Naive thymus-derived CD4-positive, alpha-beta T cell (primary cell): ENCODE measurements at regions not wholly inside any gene's neighbourhood (a gene's known extent, or its start where the extent isn't known, plus 50 kb on each side); places are given as distances from the start of the nearest gene placed in this dataset.

Experiments used
- ATAC-seq: fragments of 150-1000 bp; cut with Tn5 transposase; 2 replicates; pipeline ENCODE4 v1.10.0; 2021; ENCODE audit warnings: mild to moderate bottlenecking, moderate library complexity
- CTCF ChIA-PET: fragments of 350-600 bp; sonication (Branson Sonifier 250); formaldehyde crosslinking; loops from one replicate; lab custom pipeline; 2021; ENCODE audit warnings: antibody characterized with exemption; lab: Charles Lee
- POLR2A ChIA-PET: fragments of 350-600 bp; sonication (Branson Sonifier 250); formaldehyde crosslinking; loops from one replicate; lab custom pipeline; 2021; ENCODE audit warnings: antibody characterized with exemption, inconsistent platforms; lab: Charles Lee
- DNase-seq, 9 donors: peaks; one replicate each; pipeline versions ENCODE4 v3.0.0 to v3.0.0-alpha.2; 2020 to 2022; ENCODE audit warnings: mixed read lengths in 1 of 9
- H3K27ac ChIP-seq: one replicate; pipeline ENCODE4 v1.7.0; 2013; ENCODE audit warnings: mild to moderate bottlenecking, low read depth, low read length, moderate library complexity
- H3K27me3 ChIP-seq, 2 donors: one replicate each; pipeline ENCODE4 v1.7.0; 2013; ENCODE audit warnings: low read length in 2 of 2, mild to moderate bottlenecking in 2 of 2, moderate library complexity in 2 of 2; ENCODE audit not compliant: control insufficient read depth in 2 of 2, insufficient read depth in 2 of 2
- H3K36me3 ChIP-seq, 3 experiments: 1 replicate in 2 of 3; 2 replicates in 1 of 3; pipeline ENCODE4 v1.7.0; 2013; ENCODE audit warnings: low read length in 3 of 3, mild to moderate bottlenecking in 3 of 3, moderate library complexity in 1 of 3; ENCODE audit not compliant: insufficient read depth in 3 of 3, control insufficient read depth in 2 of 3
- H3K4me1 ChIP-seq, 2 donors: one replicate each; pipeline ENCODE4 v1.7.0; 2013; ENCODE audit warnings: low read length in 2 of 2, mild to moderate bottlenecking in 2 of 2, moderate library complexity in 1 of 2; ENCODE audit not compliant: control insufficient read depth in 2 of 2, insufficient read depth in 2 of 2
- H3K4me3 ChIP-seq: 2 replicates; pipeline ENCODE4 v1.7.0; 2013; ENCODE audit warnings: mild to moderate bottlenecking, low read length
- H3K9me3 ChIP-seq, 3 experiments: 1 replicate in 2 of 3; 2 replicates in 1 of 3; pipeline ENCODE4 v1.7.0; 2013; ENCODE audit warnings: low read length in 3 of 3; ENCODE audit not compliant: control insufficient read depth in 2 of 3
- H3K27ac Mint-ChIP-seq, 9 donors: one replicate each; pipeline ENCODE4 v1.8.0; 2020 to 2022; ENCODE audit warnings: mixed read lengths in 9 of 9, mild to moderate bottlenecking in 8 of 9, moderate library complexity in 5 of 9, inconsistent platforms in 2 of 9
- H3K27me3 Mint-ChIP-seq, 5 donors: one replicate each; pipeline ENCODE4 v1.8.0; 2021 to 2022; ENCODE audit warnings: mixed read lengths in 5 of 5, mild to moderate bottlenecking in 1 of 5
- H3K36me3 Mint-ChIP-seq, 5 donors: one replicate each; pipeline ENCODE4 v1.8.0; 2020 to 2022; ENCODE audit warnings: mixed read lengths in 5 of 5, mild to moderate bottlenecking in 3 of 5, inconsistent platforms in 1 of 5
- H3K4me1 Mint-ChIP-seq, 7 donors: one replicate each; pipeline ENCODE4 v1.8.0; 2020 to 2022; ENCODE audit warnings: mixed read lengths in 7 of 7, mild to moderate bottlenecking in 3 of 7, inconsistent platforms in 1 of 7
- H3K4me3 Mint-ChIP-seq, 10 donors: one replicate each; pipeline ENCODE4 v1.8.0; 2020 to 2022; ENCODE audit warnings: mild to moderate bottlenecking in 10 of 10, mixed read lengths in 10 of 10, moderate library complexity in 6 of 10, inconsistent platforms in 2 of 10
- H3K9me3 Mint-ChIP-seq, 11 donors: one replicate each; pipeline ENCODE4 v1.8.0; 2020 to 2022; ENCODE audit warnings: mixed read lengths in 11 of 11, mild to moderate bottlenecking in 4 of 11, inconsistent platforms in 1 of 11, moderate library complexity in 1 of 11
- intact Hi-C, 2 donors: fragments of 100-400 bp; cut with micrococcal nuclease; formaldehyde crosslinking; loops; one replicate each; pipeline ENCODE4 v1.15.1; 2023

GRCh38 chr1:47506053-47506452, 68.2 kb downstream of the FOXD2 start:
- CTCF ChIA-PET, result no interaction called here
- Histone ChIP-seq H3K4me3 (no peak overlapping the region), H3K36me3 (no peaks in the 10 kb centered on the region), H3K9me3 (no peaks in the 10 kb centered on the region), H3K27me3 (peaks cover 0 to 9% of the 10 kb centered on the region in 2 donors), H3K4me1 (no peaks in the 10 kb centered on the region), H3K27ac (no peak overlapping the region)
- H3K27me3 Mint-ChIP-seq, result peaks cover 63 to 79% (median 66%) of the 10 kb centered on the region in 5 donors
- peaks cover 0 to 8% (median 4%) of the 10 kb centered on the region in 11 donors for H3K9me3 Mint-ChIP-seq
- H3K27ac Mint-ChIP-seq, result no peak overlapping the region
- DNase-seq (no peak), ATAC-seq (no peak)
- no peak overlapping the region for H3K4me3 Mint-ChIP-seq
- intact Hi-C loops, result no loop called here
- POLR2A ChIA-PET, result no interaction called here
- peaks cover 0 to 4% (median 0%) of the 10 kb centered on the region in 5 donors for H3K36me3 Mint-ChIP-seq
- peaks cover 0 to 9% (median 3%) of the 10 kb centered on the region in 7 donors for H3K4me1 Mint-ChIP-seq

GRCh38 chr1:47507144-47507543, 69.3 kb downstream of the FOXD2 start:
- Histone ChIP-seq H3K27me3 (peaks cover 0 to 9% of the 10 kb centered on the region in 2 donors), H3K36me3 (no peaks in the 10 kb centered on the region), H3K4me1 (no peaks in the 10 kb centered on the region), H3K27ac (no peak overlapping the region), H3K4me3 (no peak overlapping the region), H3K9me3 (no peaks in the 10 kb centered on the region)
- H3K36me3 Mint-ChIP-seq, result peaks cover 0 to 4% (median 0%) of the 10 kb centered on the region in 5 donors
- intact Hi-C loops, result no loop called here
- ATAC-seq (no peak), DNase-seq (no peak)
- POLR2A ChIA-PET, result no interaction called here
- peaks cover 60 to 78% (median 69%) of the 10 kb centered on the region in 5 donors for H3K27me3 Mint-ChIP-seq
- no peak overlapping the region for H3K27ac Mint-ChIP-seq
- H3K9me3 Mint-ChIP-seq, result peaks cover 0 to 8% (median 4%) of the 10 kb centered on the region in 11 donors
- peak overlapping the region in 7 of 10 donors; percentile 7 to 75 (median 51) for H3K4me3 Mint-ChIP-seq
- peaks cover 0 to 9% (median 3%) of the 10 kb centered on the region in 7 donors for H3K4me1 Mint-ChIP-seq
- CTCF ChIA-PET, result interaction anchor here (1.0 kb wide), 1 partner anchor 69 kb away, joined by 3 read pairs; the partner anchor contains the start of gene FOXD2

GRCh38 chr1:47507881-47508701, 70.2 kb downstream of the FOXD2 start:
- DNase-seq, result peak in 2 of 9 donors; percentile 9 to 52

GRCh38 chr1:47508702-47509431, 71.0 kb downstream of the FOXD2 start:
- no peak overlapping the region for H3K27ac Mint-ChIP-seq
- no peak for DNase-seq
- peaks cover 0 to 13% (median 7%) of the 10 kb centered on the region in 11 donors for H3K9me3 Mint-ChIP-seq
- Histone ChIP-seq H3K4me3 (no peak overlapping the region), H3K27ac (no peak overlapping the region), H3K9me3 (no peaks in the 10 kb centered on the region), H3K27me3 (peaks cover 0 to 9% of the 10 kb centered on the region in 2 donors), H3K36me3 (no peaks in the 10 kb centered on the region), H3K4me1 (no peaks in the 10 kb centered on the region)
- peaks cover 0 to 4% (median 0%) of the 10 kb centered on the region in 5 donors for H3K36me3 Mint-ChIP-seq
- peaks cover 0 to 9% (median 3%) of the 10 kb centered on the region in 7 donors for H3K4me1 Mint-ChIP-seq
- H3K4me3 Mint-ChIP-seq, result peak overlapping the region; percentile 11 to 81 (median 74)
- ChIA-PET CTCF (no interaction called here), POLR2A (no interaction called here)
- intact Hi-C loops, result no loop called here
- H3K27me3 Mint-ChIP-seq, result peaks cover 61 to 77% (median 74%) of the 10 kb centered on the region in 5 donors
- ATAC-seq, result no peak

More at GRCh38 chr1:47507881-47508701, 70.2 kb downstream of the FOXD2 start:
- Mint-ChIP-seq H3K4me3 (peak overlapping the region in 9 of 10 donors; percentile 68 to 81 (median 74)), H3K9me3 (peaks cover 0 to 12% (median 6%) of the 10 kb centered on the region in 11 donors), H3K36me3 (peaks cover 0 to 4% (median 0%) of the 10 kb centered on the region in 5 donors), H3K27ac (no peak overlapping the region), H3K4me1 (peaks cover 0 to 9% (median 3%) of the 10 kb centered on the region in 7 donors), H3K27me3 (peaks cover 66 to 77% (median 74%) of the 10 kb centered on the region in 5 donors)
- intact Hi-C loops, result no loop called here
- no peaks in the 10 kb centered on the region for H3K36me3 ChIP-seq
- POLR2A ChIA-PET, result no interaction called here
- H3K9me3 ChIP-seq, result no peaks in the 10 kb centered on the region
- no peak overlapping the region for H3K27ac ChIP-seq
- peak; percentile 40 for ATAC-seq
- H3K4me1 ChIP-seq, result no peaks in the 10 kb centered on the region
- peaks cover 0 to 9% of the 10 kb centered on the region in 2 donors for H3K27me3 ChIP-seq
- CTCF ChIA-PET, result interaction anchor here (1.0 kb wide), 1 partner anchor 70 kb away, joined by 3 read pairs; the partner anchor contains the start of gene FOXD2
- H3K4me3 ChIP-seq, result no peak overlapping the region

- ATAC-seq (no peak), DNase-seq (no peak)
- no peaks in the 10 kb centered on the region for H3K4me1 ChIP-seq
- no peaks in the 10 kb centered on the region for H3K36me3 ChIP-seq
- Mint-ChIP-seq H3K27me3 (peaks cover 58 to 81% (median 72%) of the 10 kb centered on the region in 5 donors), H3K36me3 (peaks cover 0 to 5% (median 4%) of the 10 kb centered on the region in 5 donors), H3K9me3 (peaks cover 0 to 21% (median 13%) of the 10 kb centered on the region in 11 donors), H3K27ac (no peak overlapping the region), H3K4me3 (no peak overlapping the region), H3K4me1 (peaks cover 0 to 9% (median 3%) of the 10 kb centered on the region in 7 donors)
- CTCF ChIA-PET, result no interaction called here
- intact Hi-C loops, result no loop called here
- H3K27me3 ChIP-seq, result peaks cover 0 to 9% of the 10 kb centered on the region in 2 donors
- H3K27ac ChIP-seq, result no peak overlapping the region
- no peak overlapping the region for H3K4me3 ChIP-seq
- POLR2A ChIA-PET, result no interaction called here
- no peaks in the 10 kb centered on the region for H3K9me3 ChIP-seq
Observed at GRCh38 chr1:47510282-47510811, 72.5 kb downstream of the FOXD2 start.

GRCh38 chr1:47511825-47512224, 74.0 kb downstream of the FOXD2 start:
- H3K27ac ChIP-seq, result no peak overlapping the region
- no peak for ATAC-seq
- H3K4me1 ChIP-seq, result no peaks in the 10 kb centered on the region
- ChIA-PET POLR2A (no interaction called here), CTCF (no interaction called here)
- Mint-ChIP-seq H3K9me3 (peaks cover 0 to 21% (median 13%) of the 10 kb centered on the region in 11 donors), H3K36me3 (peaks cover 0 to 5% (median 0%) of the 10 kb centered on the region in 5 donors), H3K27ac (no peak overlapping the region), H3K27me3 (peaks cover 46 to 81% (median 68%) of the 10 kb centered on the region in 5 donors), H3K4me3 (no peak overlapping the region), H3K4me1 (peaks cover 0 to 9% (median 3%) of the 10 kb centered on the region in 7 donors)
- H3K9me3 ChIP-seq, result no peaks in the 10 kb centered on the region
- DNase-seq, result no peak
- no peak overlapping the region for H3K4me3 ChIP-seq
- no peaks in the 10 kb centered on the region for H3K36me3 ChIP-seq
- intact Hi-C loops, result no loop called here
- peaks cover 0 to 9% of the 10 kb centered on the region in 2 donors for H3K27me3 ChIP-seq
